GM12872 (cell line): ENCODE measurements at regions not wholly inside any gene's neighbourhood (a gene's known extent, or its start where the extent isn't known, plus 50 kb on each side); places are given as distances from the start of the nearest gene placed in this dataset.

Experiments
- TF ChIP-seq, protein P1 (sequence below): IDR thresholded peaks from 3 replicates; pipeline ENCODE4 v1.5.1; 2011; ENCODE audit warnings: low read depth, mild to moderate bottlenecking, low read length, moderate library complexity; ENCODE audit not compliant: insufficient read depth

DNA sequence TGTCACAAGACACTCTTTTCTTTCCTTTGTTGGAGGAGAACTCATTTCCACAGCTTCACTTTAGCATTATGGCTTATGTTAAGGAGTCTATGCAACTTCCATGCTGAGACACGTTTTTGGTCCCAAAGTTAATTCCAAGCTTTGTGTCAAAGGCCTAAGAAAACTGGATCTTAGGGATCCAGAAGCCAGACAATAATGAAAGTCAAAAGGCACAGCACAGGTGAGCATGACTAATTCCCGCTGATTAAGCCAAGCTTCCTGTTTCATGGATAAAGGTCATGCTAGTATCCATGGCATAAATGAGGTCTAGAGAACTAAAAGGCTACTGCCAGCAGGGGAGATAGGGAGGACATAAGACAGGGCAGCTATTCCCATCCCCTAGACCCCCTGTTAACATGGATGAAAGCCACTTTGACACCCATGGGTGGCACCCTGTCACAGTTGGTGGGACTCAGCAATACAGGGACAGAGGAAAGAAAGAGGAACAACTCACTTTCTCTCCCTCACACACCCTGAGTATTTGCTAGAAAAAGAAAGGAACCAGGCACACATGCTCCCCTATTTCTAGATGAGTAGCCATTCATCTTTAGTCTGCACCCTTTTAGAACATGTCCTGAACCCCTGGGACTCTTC lies 438.1 kb upstream of the CDH9 start:
- TF ChIP-seq, protein P1, sequence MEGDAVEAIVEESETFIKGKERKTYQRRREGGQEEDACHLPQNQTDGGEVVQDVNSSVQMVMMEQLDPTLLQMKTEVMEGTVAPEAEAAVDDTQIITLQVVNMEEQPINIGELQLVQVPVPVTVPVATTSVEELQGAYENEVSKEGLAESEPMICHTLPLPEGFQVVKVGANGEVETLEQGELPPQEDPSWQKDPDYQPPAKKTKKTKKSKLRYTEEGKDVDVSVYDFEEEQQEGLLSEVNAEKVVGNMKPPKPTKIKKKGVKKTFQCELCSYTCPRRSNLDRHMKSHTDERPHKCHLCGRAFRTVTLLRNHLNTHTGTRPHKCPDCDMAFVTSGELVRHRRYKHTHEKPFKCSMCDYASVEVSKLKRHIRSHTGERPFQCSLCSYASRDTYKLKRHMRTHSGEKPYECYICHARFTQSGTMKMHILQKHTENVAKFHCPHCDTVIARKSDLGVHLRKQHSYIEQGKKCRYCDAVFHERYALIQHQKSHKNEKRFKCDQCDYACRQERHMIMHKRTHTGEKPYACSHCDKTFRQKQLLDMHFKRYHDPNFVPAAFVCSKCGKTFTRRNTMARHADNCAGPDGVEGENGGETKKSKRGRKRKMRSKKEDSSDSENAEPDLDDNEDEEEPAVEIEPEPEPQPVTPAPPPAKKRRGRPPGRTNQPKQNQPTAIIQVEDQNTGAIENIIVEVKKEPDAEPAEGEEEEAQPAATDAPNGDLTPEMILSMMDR = no peak

DNA sequence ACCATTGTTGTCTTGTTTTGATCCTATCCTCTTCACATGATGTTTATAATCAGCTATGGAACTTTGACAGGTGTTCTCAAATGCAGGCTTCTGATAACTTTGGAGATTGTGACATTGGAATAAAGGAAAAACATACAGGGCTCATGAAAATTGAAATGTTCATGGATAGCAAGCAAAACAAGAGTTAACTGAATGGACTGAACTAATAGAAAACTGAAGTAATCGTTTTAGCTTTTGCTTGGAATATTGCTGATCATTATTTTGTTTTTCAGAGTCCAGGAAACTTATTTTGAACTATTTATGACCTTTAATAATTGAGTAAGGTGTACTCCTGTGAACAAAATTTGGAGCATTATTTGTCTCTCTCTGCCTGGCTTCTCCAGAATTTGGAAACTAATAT lies 436.7 kb upstream of the CDH9 start:
- TF ChIP-seq, protein P1 = no peak

DNA sequence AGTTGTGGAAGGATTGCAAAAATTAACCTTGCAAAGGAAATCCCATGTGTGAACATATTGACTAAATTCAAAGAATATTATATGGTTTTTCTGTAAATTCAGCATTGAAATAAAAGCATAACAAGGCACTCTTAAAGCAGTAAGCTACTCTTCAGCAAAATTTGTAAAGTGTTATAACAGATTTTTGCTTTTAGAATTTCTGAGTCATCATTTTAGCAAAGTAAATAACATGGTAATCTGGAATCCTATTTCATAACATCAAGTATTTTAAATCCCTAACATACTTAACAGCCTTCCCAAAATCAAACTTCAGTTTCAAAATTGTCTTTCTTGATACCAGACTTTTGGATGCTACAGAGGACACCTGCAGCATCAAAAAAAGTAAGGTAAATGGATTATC lies 436.0 kb upstream of the CDH9 start:
- TF ChIP-seq, protein P1 = no peak

DNA sequence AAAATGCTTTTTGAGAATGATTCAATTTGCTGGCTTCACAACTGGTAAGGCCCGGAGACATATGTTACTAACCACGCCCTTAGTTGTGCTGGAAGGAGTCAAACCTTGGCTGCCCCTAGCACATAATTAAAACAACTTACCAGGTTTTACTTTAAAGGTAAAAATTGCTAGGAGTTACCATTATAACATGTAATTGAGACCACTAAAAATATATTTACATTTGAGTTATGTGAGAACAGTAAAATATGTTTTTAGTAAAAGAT lies 435.6 kb upstream of the CDH9 start:
- TF ChIP-seq, protein P1 = no peak

DNA sequence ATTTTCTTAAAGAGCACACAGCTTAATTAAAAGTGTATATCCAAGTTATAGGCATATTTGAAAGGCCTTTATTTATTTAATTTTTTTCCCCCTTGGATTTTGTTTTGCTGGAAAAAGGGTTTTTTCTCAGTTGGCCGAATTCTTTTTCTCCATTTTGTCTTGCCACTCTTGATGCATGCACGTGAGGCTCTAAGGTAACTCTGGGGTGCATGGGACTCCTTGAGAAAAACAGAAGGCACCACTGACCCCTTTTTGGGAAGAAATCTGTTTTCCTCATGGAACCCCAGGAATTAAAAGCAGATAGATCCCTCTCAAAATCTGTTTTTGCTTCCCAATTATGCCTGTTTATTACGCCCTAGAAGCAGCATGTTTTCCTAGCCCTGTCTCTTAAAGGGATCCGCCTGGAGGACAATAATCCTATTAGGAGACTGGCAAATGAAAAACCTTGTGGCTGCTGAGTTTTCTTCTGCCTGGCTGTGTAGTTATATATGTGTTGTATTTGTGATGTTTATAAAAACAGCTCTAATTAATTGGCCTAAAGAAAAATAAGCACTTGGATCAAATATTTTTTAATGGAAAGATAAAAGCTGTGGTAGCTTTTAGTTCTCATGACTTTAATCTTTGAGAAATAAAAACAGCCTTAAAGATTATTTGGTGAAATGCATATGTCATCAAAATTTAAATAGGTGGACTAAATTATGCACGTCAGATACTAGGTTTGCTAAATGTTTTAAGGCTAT lies 435.1 kb upstream of the CDH9 start:
- TF ChIP-seq, protein P1 = no peak

DNA sequence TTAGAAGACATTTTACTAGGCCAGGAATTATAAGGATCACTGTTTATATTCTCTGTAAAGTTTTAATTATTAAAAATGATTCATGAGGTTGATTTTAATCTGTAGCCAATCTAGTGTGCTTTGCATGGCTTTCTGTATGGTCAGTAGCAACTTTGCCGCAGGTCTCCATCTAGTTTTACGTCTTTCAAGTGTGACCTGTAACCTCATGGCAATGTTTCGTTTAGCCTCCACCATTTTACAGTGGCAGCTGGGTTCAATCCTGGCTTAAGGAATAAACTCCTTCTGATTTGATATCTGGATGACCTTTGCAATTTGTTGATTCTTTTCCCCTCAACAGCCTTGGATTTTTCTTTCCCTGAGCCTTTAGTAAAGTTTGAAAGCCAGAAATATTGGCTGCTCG lies 434.5 kb upstream of the CDH9 start:
- TF ChIP-seq, protein P1 = no peak

DNA sequence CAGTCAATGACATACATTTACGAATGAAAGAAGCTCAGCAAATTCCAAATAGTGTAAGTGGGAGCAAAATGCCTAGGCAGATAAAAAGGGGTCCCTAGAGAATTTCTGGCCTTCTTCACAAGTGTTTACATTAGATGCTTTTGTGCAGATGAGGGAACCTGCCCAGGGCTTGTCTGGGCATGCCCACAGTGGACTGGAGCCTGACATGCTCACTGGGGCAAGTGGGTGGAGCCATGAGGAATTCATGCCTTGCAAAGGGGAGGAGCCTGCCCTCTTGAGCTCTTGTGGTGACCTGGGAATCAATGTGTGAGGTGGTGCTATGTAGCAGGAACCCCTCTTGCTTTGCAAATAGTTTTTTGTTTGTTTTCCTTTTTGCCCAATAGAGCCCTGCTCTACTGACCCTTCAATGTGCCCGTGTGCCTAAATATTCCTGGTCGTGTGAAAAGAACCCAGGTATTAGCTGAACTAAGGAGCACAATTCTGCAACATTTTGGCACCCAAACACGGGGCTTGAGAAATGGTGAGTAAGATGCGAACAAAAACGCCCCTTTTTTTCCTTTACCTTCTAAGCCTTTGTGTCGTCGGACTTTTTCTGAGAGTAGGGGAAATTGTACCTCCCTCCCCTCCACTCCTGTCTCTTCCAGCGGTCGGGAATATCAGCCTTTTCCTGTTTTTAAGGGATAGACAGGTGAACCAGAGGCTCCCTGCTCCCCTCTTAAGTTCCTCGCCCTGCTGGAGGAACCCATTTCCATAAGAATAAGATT lies 433.8 kb upstream of the CDH9 start:
- TF ChIP-seq, protein P1 = no peak
